ENCODE measurements at regions not wholly inside any gene's neighbourhood (a gene's known extent, or its start where the extent isn't known, plus 50 kb on each side); places are given as distances from the start of the nearest gene placed in this dataset.
"Not testable (repeated sequence)": the region's sequence is repeated elsewhere in the genome, so short reads cannot be mapped to it uniquely, and the experiment has no call there.

DNA sequence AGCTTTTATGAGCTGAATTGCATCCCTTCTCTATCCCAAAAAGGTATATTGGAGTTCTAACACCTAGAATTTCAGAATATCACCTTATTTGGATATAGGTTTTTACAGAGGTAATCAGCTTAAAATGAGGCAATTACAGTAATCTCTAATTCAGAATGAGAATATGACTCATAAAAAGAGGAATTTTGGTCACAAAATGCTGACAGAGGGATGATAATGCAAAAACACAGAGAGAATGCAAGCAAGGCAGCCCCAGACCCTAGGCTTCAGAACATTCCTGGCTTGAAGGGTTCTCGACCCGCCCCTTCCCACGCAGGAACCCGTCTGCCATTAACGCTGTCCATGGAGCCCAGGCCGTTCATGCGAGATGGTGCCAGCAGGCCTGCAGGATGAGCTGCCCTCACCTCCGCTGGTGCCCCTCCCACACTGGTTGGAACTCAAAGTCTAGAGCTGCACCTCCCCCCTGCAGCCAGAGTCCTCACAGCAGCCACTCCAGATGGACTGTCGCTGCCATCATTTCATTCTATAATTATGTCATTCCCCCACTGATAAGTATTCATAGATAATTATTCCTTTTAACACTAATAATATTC, 1173.4 kb upstream of the ACO1 start:
- DNase-seq = peak; percentile 2

GRCh38 chr9:31229976-31230375, 1154.5 kb upstream of the ACO1 start:
- DNase-seq = not testable (repeated sequence)

DNA sequence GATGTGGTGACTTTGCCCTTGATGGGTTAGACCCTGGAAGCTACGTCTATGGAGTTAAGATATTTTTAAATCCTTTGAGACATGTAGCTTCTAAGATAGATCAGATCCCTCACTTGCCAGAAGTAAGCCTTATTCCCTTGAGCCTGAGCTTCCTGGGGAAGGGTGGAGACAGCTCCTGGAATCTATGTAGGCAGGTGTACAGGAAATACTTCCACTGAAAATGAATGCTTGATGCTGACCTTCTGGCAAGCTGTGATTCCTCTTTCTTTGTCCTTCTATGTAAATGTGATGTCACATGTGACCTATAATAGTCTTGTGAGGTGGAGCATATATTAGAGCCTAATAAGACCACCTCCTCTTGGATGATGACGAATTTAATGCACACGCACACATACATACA, 1152.0 kb upstream of the ACO1 start:
- no peak for DNase-seq

DNA sequence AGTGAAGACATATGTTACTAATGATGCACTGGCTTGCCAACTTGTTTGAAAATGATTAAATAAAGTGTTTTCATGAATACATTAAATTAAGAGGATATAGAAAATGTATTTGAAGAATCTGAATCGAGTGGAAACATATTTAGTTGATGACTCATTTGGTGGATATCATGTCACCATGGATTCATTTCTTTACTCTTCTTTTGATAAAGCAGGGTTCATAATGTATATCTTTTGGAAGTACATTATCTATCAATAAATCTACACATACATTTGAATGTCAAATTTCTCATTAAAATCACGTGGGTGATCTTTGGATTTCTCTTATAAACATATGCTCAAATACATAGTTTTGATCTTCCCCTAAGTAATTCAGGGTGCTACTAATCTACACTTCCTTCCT, 1148.1 kb upstream of the ACO1 start:
- no peak for DNase-seq

- DNase-seq = no peak
Observed at GRCh38 chr9:31243386-31243785, 1141.1 kb upstream of the ACO1 start.

GRCh38 chr9:31248156-31248555, 1136.3 kb upstream of the ACO1 start:
- DNase-seq = no peak

DNA sequence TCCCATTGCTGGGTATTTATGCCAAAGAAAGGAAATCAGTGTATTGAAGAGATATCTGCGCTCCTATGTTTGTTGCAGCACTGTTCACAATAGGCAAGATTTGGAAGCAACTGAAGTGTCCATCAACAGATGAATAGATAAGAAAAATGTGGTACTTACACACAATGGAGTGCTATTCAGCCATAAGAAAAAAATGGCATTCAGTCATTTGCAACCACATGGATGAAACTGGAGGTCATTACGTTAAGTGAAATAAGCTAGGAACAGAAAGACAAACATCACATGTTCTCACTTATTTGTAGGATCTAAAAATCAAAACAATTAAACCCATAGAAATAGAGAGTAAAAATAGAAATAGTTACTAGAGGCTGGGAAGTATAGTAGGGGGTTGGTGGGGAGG, 1133.1 kb upstream of the ACO1 start:
- DNase-seq = no peak

DNA sequence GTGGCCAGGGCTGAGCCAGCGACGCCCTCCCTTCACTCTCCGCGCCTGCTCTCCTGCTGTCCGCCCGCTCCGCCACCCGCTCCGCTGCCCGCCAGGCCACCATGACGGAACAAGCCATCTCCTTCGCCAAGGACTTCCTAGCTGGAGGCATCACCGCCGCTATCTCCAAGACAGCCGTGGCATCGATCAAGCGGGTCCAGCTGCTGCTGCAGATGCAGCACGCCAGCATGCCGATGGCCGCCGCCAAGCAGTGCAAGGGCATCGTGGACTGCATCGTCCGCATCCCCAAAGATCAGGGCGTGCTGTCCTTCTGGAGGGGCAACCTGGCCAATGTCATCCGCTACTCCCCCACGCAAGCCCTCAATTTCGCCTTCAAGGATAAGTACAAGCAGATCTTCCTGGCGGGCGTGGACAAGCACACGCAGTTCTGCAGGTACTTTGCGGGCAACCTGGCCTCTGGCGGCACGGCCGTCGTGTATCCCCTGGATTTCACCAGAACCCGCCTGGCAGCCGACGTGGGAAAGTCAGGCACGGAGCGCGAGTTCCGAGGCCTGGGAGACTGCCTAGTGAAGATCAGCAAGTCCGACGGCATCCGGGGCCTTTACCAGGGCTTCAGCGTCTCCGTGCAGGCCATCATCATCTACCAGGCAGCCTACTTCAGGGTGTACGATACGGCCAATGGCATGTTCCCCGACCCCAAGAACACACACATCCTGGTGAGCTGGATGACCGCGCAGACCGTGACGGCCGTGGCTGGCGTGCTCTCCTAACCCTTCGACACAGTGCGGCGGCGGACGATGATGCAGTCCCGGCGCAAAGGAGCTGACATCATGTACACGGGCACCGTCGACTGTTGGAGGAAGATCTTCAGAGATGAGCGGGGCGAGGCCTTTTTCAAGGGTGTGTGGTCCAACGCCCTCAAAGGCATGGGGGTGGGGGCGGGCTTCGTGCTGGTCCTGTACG, 1130.4 kb upstream of the ACO1 start:
- DNase-seq = no peak

- DNase-seq = no peak
Observed at GRCh38 chr9:31255211-31255610, 1129.2 kb upstream of the ACO1 start.

GRCh38 chr9:31259824-31260223, 1124.6 kb upstream of the ACO1 start:
- DNase-seq = no peak

- DNase-seq = no peak
Observed at GRCh38 chr9:31272456-31273295, 1111.8 kb upstream of the ACO1 start.

GRCh38 chr9:31275419-31275818, 1109.0 kb upstream of the ACO1 start:
- no peak for DNase-seq

- DNase-seq = no peak
Observed at GRCh38 chr9:31290731-31291130, 1093.7 kb upstream of the ACO1 start.

GRCh38 chr9:31302620-31303418, 1081.6 kb upstream of the ACO1 start:
- DNase-seq = no peak

DNA sequence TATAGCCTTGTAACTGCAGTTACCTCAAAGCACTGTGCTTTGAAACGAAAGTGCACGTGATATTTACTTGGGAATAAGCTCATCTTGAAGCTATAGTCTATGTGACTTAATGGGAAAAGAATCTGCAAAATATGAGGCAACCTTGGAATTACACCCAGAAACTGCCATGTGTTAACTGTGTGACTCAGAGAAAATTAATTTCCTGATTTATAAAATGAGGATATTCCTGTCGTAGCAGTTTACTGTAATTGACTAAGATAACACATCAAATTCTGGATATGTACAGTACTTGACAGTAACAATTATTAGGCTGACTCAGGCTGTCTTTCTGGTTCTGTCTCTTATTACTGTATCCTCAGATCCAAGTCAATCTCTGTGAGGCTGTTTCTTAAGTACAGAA, 1079.9 kb upstream of the ACO1 start:
- DNase-seq = no peak

GRCh38 chr9:31314241-31314640, 1070.2 kb upstream of the ACO1 start:
- DNase-seq = no peak

DNA sequence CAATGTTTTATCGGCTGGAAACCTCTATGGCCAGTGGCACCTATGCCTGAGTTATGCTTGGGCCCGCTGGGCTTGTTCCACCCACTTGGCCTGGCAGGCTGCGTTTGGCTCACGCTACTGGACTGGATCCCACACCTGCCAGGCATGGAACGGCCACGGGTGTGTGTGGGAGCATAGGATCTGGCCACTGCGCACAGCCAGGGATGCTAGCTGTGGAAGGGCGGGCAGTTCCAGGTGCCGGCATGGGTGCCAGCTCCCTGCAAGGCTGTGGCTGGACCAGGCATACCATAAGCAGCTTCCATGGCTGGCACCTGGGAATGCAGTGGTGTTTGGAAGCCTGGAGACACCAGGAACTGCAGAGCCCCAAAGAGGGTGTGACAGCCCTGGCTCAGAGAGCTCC, 1063.9 kb upstream of the ACO1 start:
- DNase-seq = no peak

GRCh38 chr9:31321256-31321655, 1063.2 kb upstream of the ACO1 start:
- DNase-seq = no peak

GRCh38 chr9:31321686-31322085, 1062.8 kb upstream of the ACO1 start:
- no peak for DNase-seq

DNA sequence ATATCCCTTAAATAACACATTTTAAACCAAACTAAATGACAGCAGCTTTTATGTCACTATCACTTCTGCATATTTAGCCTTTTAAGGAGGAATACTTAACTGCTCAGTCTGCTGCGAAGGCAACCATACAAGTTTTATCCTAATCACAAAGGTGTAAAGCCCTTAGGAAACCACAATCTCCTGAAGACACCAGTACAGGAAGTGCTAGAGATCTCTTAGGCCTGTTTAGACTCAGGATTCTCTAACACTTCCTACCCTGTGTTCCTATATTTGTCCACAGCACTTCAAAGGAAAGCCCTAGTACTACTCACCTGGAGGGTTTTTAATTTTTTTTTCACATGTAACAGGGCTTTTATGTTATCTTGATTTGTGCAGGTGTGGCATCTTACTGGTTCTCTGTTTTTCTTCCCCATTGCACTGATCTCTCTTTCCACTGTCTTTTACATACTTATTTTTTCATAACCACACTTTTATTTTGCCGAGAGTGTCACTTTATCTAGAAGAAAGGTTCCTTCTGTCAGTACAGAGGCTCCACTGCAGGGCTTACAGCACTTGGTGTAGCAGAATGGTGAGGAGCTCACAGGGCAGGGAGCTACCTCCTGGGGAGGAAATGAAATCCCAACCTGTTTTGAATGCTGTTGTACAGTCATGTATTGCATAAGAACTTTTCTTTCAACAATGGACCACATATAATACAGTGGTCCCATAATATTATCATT, 1060.6 kb upstream of the ACO1 start:
- no peak for DNase-seq

- DNase-seq = no peak
Observed at GRCh38 chr9:31325778-31326177, 1058.7 kb upstream of the ACO1 start.

GRCh38 chr9:31326883-31327282, 1057.6 kb upstream of the ACO1 start:
- DNase-seq = not testable (repeated sequence)

Measured in NCI-H82 (cell line).